HepG2 (cell line): ENCODE measurements at regions not wholly inside any gene's neighbourhood (a gene's known extent, or its start where the extent isn't known, plus 50 kb on each side); places are given as distances from the start of the nearest gene placed in this dataset.

Experiments
- ATAC-seq: fragments of 200-7000 bp; cut with Tn5 transposase; 3 replicates; pipeline ENCODE4 v1.9.1; 2020; ENCODE audit warnings: mild to moderate bottlenecking, moderate library complexity
- BruUV-seq: library from RNA; stranded (reverse); fragments of 400-500 nt; replicated peaks from 2 replicates; lab custom pipeline; 2021; lab: Mats Ljungman, UMichigan
- CTCF ChIA-PET: fragments of 300-600 bp; formaldehyde crosslinking; extraction: SDS; loops from one replicate; lab custom pipeline; 2021; ENCODE audit warnings: low total read pairs, inconsistent platforms, low intra/inter-chr PET ratio; lab: Yijun Ruan, JAX
- POLR2A ChIA-PET: fragments of 350-600 bp; sonication (Branson Sonifier 250); formaldehyde crosslinking; loops from one replicate; lab custom pipeline; 2020; ENCODE audit warnings: antibody characterized with exemption, inconsistent platforms; lab: Yijun Ruan, JAX
- DNase-seq: peaks from one replicate; pipeline ENCODE4 v3.0.0-alpha.2; 2015; ENCODE audit warnings: low spot score
- FAIRE-seq: peaks from 3 replicates; lab custom pipeline; 2011; peaks lifted over from hg19 to GRCh38; lab: Jason Lieb, UNC
- H2AFZ ChIP-seq: one replicate; pipeline ENCODE4 v1.6.1; 2011; ENCODE audit warnings: low read length, inconsistent platforms
- H3K27ac ChIP-seq: fragments of 300-600 bp; 3 replicates; pipeline ENCODE4 v1.8.0; 2011; ENCODE audit warnings: mixed run types, mild to moderate bottlenecking, mixed read lengths, low read length, inconsistent platforms; ENCODE audit not compliant: insufficient read depth; ENCODE audit errors: extremely low read length
- H3K27me3 ChIP-seq, 2 experiments: fragments of 200-600 bp in 1 of 2; 2 replicates in 1 of 2; 3 replicates in 1 of 2; pipeline versions ENCODE4 v1.6.0 to v1.8.0; 2011; ENCODE audit warnings: low read length in 2 of 2, mild to moderate bottlenecking in 2 of 2, moderate library complexity in 2 of 2, inconsistent platforms in 1 of 2; ENCODE audit not compliant: insufficient read depth in 2 of 2, control insufficient read depth in 1 of 2
- H3K36me3 ChIP-seq, 2 experiments: fragments of 200-600 bp in 1 of 2; replicated peaks in 1 of 2; 2 replicates in 1 of 2; 3 replicates in 1 of 2; pipeline versions ENCODE4 v1.5.1 to v1.8.0; 2011; ENCODE audit warnings: low read length in 2 of 2, inconsistent platforms in 1 of 2; ENCODE audit not compliant: insufficient read depth in 2 of 2, control insufficient read depth in 1 of 2
- H3K4me1 ChIP-seq: 2 replicates; pipeline ENCODE4 v1.5.1; 2012; ENCODE audit warnings: low read length, inconsistent platforms; ENCODE audit not compliant: insufficient read depth
- H3K4me2 ChIP-seq: 2 replicates; pipeline ENCODE4 v1.6.0; 2011; ENCODE audit warnings: low read depth, low read length, inconsistent platforms
- H3K4me3 ChIP-seq, 3 experiments: fragments of 200-600 bp in 1 of 3; sonication (generic), shearing (Covaris generic) in 1 of 3; replicated peaks in 1 of 3; 2 replicates each; pipeline ENCODE4 v1.5.1; 2011 to 2016; ENCODE audit warnings: low read length in 3 of 3, inconsistent platforms in 2 of 3, low read depth in 2 of 3, mild to moderate bottlenecking in 2 of 3, control low read depth in 1 of 3, mixed read lengths in 1 of 3; ENCODE audit not compliant: insufficient read depth in 1 of 3
- H3K79me2 ChIP-seq: one replicate; pipeline ENCODE4 v1.6.1; 2011; ENCODE audit warnings: low read length, inconsistent platforms; ENCODE audit not compliant: insufficient read depth
- H3K9ac ChIP-seq: 2 replicates; pipeline ENCODE4 v1.6.0; 2011; ENCODE audit warnings: mild to moderate bottlenecking, low read depth, low read length, inconsistent platforms; ENCODE audit not compliant: insufficient read depth
- H3K9me3 ChIP-seq: 2 replicates; pipeline ENCODE4 v1.5.1; 2012; ENCODE audit warnings: mild to moderate bottlenecking, low read length
- H4K20me1 ChIP-seq: 2 replicates; pipeline ENCODE4 v1.6.0; 2011; ENCODE audit warnings: inconsistent platforms, mild to moderate bottlenecking, low read length, moderate library complexity; ENCODE audit not compliant: insufficient read depth
- DRAP1 ChIP-seq: IDR thresholded peaks from 2 replicates; pipeline ENCODE4 v1.6.1; 2016; ENCODE audit warnings: missing genetic modification reagents, missing compliant biosample characterization
- FIP1L1 ChIP-seq: fragments of 200-400 bp; formaldehyde crosslinking; IDR thresholded peaks from 2 replicates; pipeline ENCODE4 v1.6.1; 2018; ENCODE audit warnings: low read depth, mild to moderate bottlenecking, low read length, moderate library complexity, borderline replicate concordance; ENCODE audit not compliant: insufficient read depth
- NFAT5 ChIP-seq: sonication (generic); formaldehyde crosslinking; IDR thresholded peaks from 2 replicates; pipeline ENCODE4 v1.4.0; 2020; ENCODE audit warnings: missing genetic modification reagents
- NFATC3 ChIP-seq: sonication (generic); formaldehyde crosslinking; IDR thresholded peaks from 2 replicates; pipeline ENCODE4 v1.5.1; 2020; ENCODE audit warnings: mild to moderate bottlenecking, missing genetic modification reagents
- TBX2 ChIP-seq: sonication (generic); formaldehyde crosslinking; IDR thresholded peaks from 2 replicates; pipeline ENCODE4 v1.5.0; 2020; ENCODE audit warnings: missing genetic modification reagents, mild to moderate bottlenecking, borderline replicate concordance
- TEAD2 ChIP-seq: sonication (generic); formaldehyde crosslinking; IDR thresholded peaks from 2 replicates; pipeline ENCODE4 v1.9.0; 2021; ENCODE audit warnings: missing genetic modification reagents
- XRCC5 ChIP-seq: fragments of 200-400 bp; formaldehyde crosslinking; optimal IDR thresholded peaks from 2 replicates; pipeline ENCODE3; 2017; ENCODE audit warnings: mild to moderate bottlenecking, low read length
- ZFP36L2 ChIP-seq: sonication (generic); formaldehyde crosslinking; IDR thresholded peaks from 2 replicates; pipeline ENCODE4 v1.4.0; 2020; ENCODE audit warnings: missing genetic modification reagents
- ZNF510 ChIP-seq: sonication (generic); formaldehyde crosslinking; IDR thresholded peaks from 2 replicates; pipeline ENCODE4 v1.4.0; 2020; ENCODE audit warnings: low read depth, mild to moderate bottlenecking, missing genetic modification reagents
- WGBS: methylation state at CpG from one replicate; pipeline ENCODE4 v1.1.6; 2017; ENCODE audit warnings: low lambda C conversion rate; 5-methylcytosine and 5-hydroxymethylcytosine counted together
- in situ Hi-C: cut with HindIII; loops from 2 replicates; pipeline ENCODE4 v1.10.0; 2017; ENCODE audit warnings: low pct_unique_long_range_greater_than_20kb; ENCODE audit not compliant: extremely low pct_ligation_motif_present
- intact Hi-C: fragments of 100-400 bp; cut with micrococcal nuclease; formaldehyde crosslinking; loops from one replicate; pipeline ENCODE4 v1.10.0; 2022; ENCODE audit not compliant: unreplicated experiment

GRCh38 chr13:90519157-90519556 is 828.3 kb upstream of the MIR17HG start:
- no peak for FAIRE-seq
- DNase-seq: no peak
- no peak for TF ChIP-seq ZNF510
- no peak for TF ChIP-seq XRCC5
- no peak for TF ChIP-seq DRAP1 (CRISPR knock-in tag)
- no peak for TF ChIP-seq TBX2 (CRISPR knock-in tag)
- no peak for TF ChIP-seq ZFP36L2 (CRISPR knock-in tag)
- TF ChIP-seq NFAT5 (CRISPR knock-in tag): no peak
- no peak for TF ChIP-seq NFATC3 (CRISPR knock-in tag)
- no peak for TF ChIP-seq FIP1L1
- TF ChIP-seq TEAD2 (CRISPR knock-in tag): no peak

More at GRCh38 chr13:90519157-90519556, 828.3 kb upstream of the MIR17HG start:
- ChIA-PET CTCF (no interaction called here), POLR2A (no interaction called here)
- no peaks in the 10 kb centered on the region for H3K27me3 ChIP-seq
- H4K20me1 ChIP-seq: no peaks in the 10 kb centered on the region
- no peak for ATAC-seq
- H3K36me3 ChIP-seq: no peaks in the 10 kb centered on the region
- H3K9ac ChIP-seq: no peak overlapping the region
- in situ Hi-C loops: no loop called here
- H3K79me2 ChIP-seq: no peaks in the 10 kb centered on the region
- H3K4me3 ChIP-seq: no peak overlapping the region
- WGBS: 0% methylated on average over 2 of the region's 3 CpGs
- no TSS peak for BruUV-seq
- H3K27ac ChIP-seq: no peak overlapping the region
- no peak overlapping the region for H2AFZ ChIP-seq
- H3K4me1 ChIP-seq: no peaks in the 10 kb centered on the region
- H3K9me3 ChIP-seq: peaks cover 85% of the 10 kb centered on the region
- H3K4me2 ChIP-seq: no peak overlapping the region
- intact Hi-C loops: no loop called here
